ENCODE measurements at regions not wholly inside any gene's neighbourhood (a gene's known extent, or its start where the extent isn't known, plus 50 kb on each side); places are given as distances from the start of the nearest gene placed in this dataset.

- Mint-ChIP-seq H3K4me3 (no peak overlapping the region), H3K36me3 (ENCODE audit: low read depth) (no peaks in the 10 kb centered on the region), H3K4me1 (peaks cover 7% of the 10 kb centered on the region), H3K9me3 (no peaks in the 10 kb centered on the region), H3K27ac (no peak overlapping the region), H3K27me3 (ENCODE audit: insufficient read depth) (no peaks in the 10 kb centered on the region)
- Histone ChIP-seq H3K9me3 (ENCODE audit: control insufficient read depth, low read length) (no peaks in the 10 kb centered on the region), H3K27ac (ENCODE audit: low read depth, low read length) (no peak overlapping the region), H3K9ac (ENCODE audit: extremely low read depth, low read length, poor library complexity, severe bottlenecking) (no peak overlapping the region), H3K4me3 (ENCODE audit: low read length) (no peak overlapping the region), H3K27me3 (ENCODE audit: control insufficient read depth, insufficient read depth, low read length, poor library complexity, severe bottlenecking) (no peaks in the 10 kb centered on the region), H3K36me3 (ENCODE audit: control insufficient read depth, insufficient read depth, low read length) (no peaks in the 10 kb centered on the region), H3K4me1 (ENCODE audit: control insufficient read depth, insufficient read depth, low read length) (no peaks in the 10 kb centered on the region)
- no peak for DNase-seq
- TF ChIP-seq CTCF (conservative IDR thresholded peaks at IDR 0.05), result no peak
- 94% methylated on average over 1 of the region's 1 CpG; no CpG with 5 or more reads in 1 of the 2 experiments for WGBS, 2 experiments (ENCODE audit: insufficient coverage in 1 of 2, insufficient read length in 1 of 2)
Observed at GRCh38 chr7:86248977-86249376, 394.7 kb upstream of the GRM3 start.

- Mint-ChIP-seq H3K27ac (no peak overlapping the region), H3K4me1 (peaks cover 5% of the 10 kb centered on the region), H3K4me3 (no peak overlapping the region), H3K27me3 (ENCODE audit: insufficient read depth) (no peaks in the 10 kb centered on the region), H3K9me3 (no peaks in the 10 kb centered on the region), H3K36me3 (ENCODE audit: low read depth) (no peaks in the 10 kb centered on the region)
- no peaks in the 10 kb centered on the region for H3K27me3 ChIP-seq (ENCODE audit: control insufficient read depth, insufficient read depth, low read length, poor library complexity, severe bottlenecking)
- no peaks in the 10 kb centered on the region for H3K9me3 ChIP-seq (ENCODE audit: control insufficient read depth, low read length)
- H3K36me3 ChIP-seq (ENCODE audit: control insufficient read depth, insufficient read depth, low read length), result no peaks in the 10 kb centered on the region
- H3K4me3 ChIP-seq (ENCODE audit: low read length), result no peak overlapping the region
- WGBS, 2 experiments (ENCODE audit: insufficient coverage in 1 of 2, insufficient read length in 1 of 2), result 81% methylated on average over 1 of the region's 1 CpG; no CpG with 5 or more reads in 1 of the 2 experiments
- H3K4me1 ChIP-seq (ENCODE audit: control insufficient read depth, insufficient read depth, low read length), result no peaks in the 10 kb centered on the region
- DNase-seq, result no peak
- TF ChIP-seq CTCF (conservative IDR thresholded peaks at IDR 0.05), result no peak
- H3K27ac ChIP-seq (ENCODE audit: low read depth, low read length), result no peak overlapping the region
- H3K9ac ChIP-seq (ENCODE audit: extremely low read depth, low read length, poor library complexity, severe bottlenecking), result no peak overlapping the region
Observed at GRCh38 chr7:86243171-86243570, 400.5 kb upstream of the GRM3 start.

GRCh38 chr7:86226191-86226590 lies 417.5 kb upstream of the GRM3 start:
- Mint-ChIP-seq H3K4me3 (no peak overlapping the region), H3K27me3 (ENCODE audit: insufficient read depth) (no peaks in the 10 kb centered on the region), H3K27ac (no peak overlapping the region), H3K36me3 (ENCODE audit: low read depth) (no peaks in the 10 kb centered on the region), H3K4me1 (no peaks in the 10 kb centered on the region), H3K9me3 (peaks cover 9% of the 10 kb centered on the region)
- DNase-seq, result no peak
- no peak overlapping the region for H3K4me3 ChIP-seq (ENCODE audit: low read length)
- TF ChIP-seq CTCF (conservative IDR thresholded peaks at IDR 0.05), result no peak
- H3K9ac ChIP-seq (ENCODE audit: extremely low read depth, low read length, poor library complexity, severe bottlenecking), result no peak overlapping the region
- no peaks in the 10 kb centered on the region for H3K9me3 ChIP-seq (ENCODE audit: control insufficient read depth, low read length)
- no peaks in the 10 kb centered on the region for H3K36me3 ChIP-seq (ENCODE audit: control insufficient read depth, insufficient read depth, low read length)
- H3K27me3 ChIP-seq (ENCODE audit: control insufficient read depth, insufficient read depth, low read length, poor library complexity, severe bottlenecking), result no peaks in the 10 kb centered on the region
- no peak overlapping the region for H3K27ac ChIP-seq (ENCODE audit: low read depth, low read length)
- 76 to 88% methylated on average over 2 to 3 of the region's 3 CpGs for WGBS, 2 experiments (ENCODE audit: insufficient coverage in 1 of 2, insufficient read length in 1 of 2)
- H3K4me1 ChIP-seq (ENCODE audit: control insufficient read depth, insufficient read depth, low read length), result no peaks in the 10 kb centered on the region
